NCI-H1694 (cell line): ENCODE measurements at regions not wholly inside any gene's neighbourhood (a gene's known extent, or its start where the extent isn't known, plus 50 kb on each side); places are given as distances from the start of the nearest gene placed in this dataset.
"Not testable (repeated sequence)": the region's sequence is repeated elsewhere in the genome, so short reads cannot be mapped to it uniquely, and the experiment has no call there.

Experiments used
- DNase-seq: peaks from one replicate; lab custom pipeline; 2025; lab: John Stamatoyannopoulos, UW

- DNase-seq: no peak
Measured at GRCh38 chr11:127950162-127950561, 637.2 kb downstream of the ETS1 start.

GRCh38 chr11:127943763-127944162 lies 643.6 kb downstream of the ETS1 start:
- no peak for DNase-seq

DNA sequence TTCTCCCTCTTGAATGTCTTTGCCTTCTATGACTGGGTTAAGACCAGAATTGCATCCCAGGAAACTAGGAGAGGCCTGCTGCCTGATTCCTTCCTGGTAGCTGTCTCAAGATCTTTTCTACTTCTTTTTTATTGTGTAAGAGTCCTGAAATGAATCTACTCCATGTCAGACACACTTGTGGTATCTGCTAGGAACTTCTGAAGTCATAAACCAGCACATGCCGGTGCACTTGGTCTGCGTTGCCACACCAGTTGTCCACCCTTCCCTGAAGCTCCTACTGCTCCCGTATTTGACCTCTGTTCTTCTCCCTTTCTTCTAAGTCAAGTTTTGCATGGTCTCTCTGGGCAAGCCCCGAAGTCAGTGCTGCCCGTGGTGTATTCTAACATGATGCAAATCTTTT lies 644.2 kb downstream of the ETS1 start:
- DNase-seq: no peak

DNA sequence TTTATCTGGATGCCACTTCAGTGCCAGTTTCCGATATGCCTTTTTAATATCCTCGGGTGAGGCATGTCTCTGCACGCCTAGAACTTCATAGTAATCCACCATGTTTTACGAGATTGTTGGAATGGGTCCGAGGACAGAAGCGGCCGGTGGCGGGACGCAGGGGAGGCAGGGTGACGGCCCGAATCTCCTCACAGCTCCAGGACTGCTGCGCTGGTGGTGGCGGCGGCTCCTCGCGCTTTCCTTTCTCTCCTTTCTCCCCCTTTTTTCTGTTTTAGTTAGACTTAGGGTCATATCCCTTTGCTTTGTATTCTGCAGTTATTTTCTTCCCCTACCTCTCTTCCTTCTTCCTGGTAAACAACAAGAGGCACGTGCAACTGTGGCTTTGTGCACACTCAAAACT lies 645.8 kb downstream of the ETS1 start:
- DNase-seq: not testable (repeated sequence)

GRCh38 chr11:127939000-127939399 lies 648.4 kb downstream of the ETS1 start:
- DNase-seq: no peak

DNA sequence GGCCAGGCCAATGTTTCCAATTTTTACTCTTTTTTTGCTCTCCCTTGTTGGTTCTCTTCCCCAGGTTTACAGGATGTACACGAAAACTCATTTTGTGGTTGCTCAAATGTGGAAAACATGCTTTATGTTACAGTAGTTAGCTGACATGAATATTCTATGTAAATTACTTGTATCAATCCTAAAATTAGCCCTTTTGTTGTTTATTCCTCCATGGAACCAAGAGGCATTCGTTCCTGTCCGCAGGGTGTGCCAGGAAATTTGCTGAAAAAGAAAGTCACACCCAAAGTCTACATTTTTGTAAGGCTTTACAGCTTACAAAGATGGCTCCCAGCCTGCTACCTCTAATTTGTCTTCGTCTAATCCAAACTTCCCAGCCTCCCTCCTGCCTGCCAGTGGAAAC lies 652.3 kb downstream of the ETS1 start:
- no peak for DNase-seq

GRCh38 chr11:127933961-127934360 lies 653.4 kb downstream of the ETS1 start:
- DNase-seq: not testable (repeated sequence)

DNA sequence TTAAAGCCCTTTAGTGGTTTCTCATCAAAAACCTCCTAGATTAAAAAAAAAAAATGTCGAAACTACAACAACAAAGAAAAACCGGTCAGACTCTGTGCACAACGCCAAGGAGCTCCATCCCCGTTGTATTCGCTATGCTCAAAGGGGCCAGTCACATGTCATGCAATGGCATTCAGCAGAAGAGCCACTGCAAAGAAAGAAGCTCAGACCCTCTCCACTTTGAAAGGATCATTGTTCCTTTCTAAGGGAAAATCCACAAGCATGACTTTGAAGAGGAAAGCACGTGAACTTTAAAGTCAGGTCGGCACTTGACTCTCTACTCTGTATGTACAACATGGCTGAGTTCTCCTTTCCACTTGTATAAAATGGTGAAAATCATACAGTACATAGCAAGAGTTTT lies 655.6 kb downstream of the ETS1 start:
- no peak for DNase-seq

- no peak for DNase-seq
Measured at GRCh38 chr11:127926721-127927120, 660.6 kb downstream of the ETS1 start.

DNA sequence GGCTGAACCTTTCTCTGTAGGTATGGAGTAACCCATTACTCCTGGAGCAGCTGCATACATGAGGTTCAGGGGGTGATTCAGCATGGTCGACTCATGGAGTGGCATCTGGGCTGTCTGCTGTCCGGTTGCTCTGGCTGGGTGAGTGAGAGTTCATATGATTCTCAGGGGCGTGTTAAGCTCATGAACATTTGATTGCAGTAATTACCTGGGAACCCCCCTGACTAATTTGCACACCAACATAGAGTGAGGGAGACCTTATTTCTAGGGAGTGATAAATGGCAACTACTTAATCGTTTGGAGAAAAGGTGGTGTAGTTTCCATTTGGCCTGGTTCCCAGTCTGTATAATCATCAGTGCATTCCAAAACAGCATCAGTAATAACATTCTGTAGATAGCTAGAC lies 661.9 kb downstream of the ETS1 start:
- DNase-seq: no peak

GRCh38 chr11:127919206-127920000 lies 668.0 kb downstream of the ETS1 start:
- DNase-seq: no peak

- no peak for DNase-seq
Measured at GRCh38 chr11:127902382-127902781, 685.0 kb downstream of the ETS1 start.

- DNase-seq: no peak
Measured at GRCh38 chr11:127898422-127899365, 688.7 kb downstream of the ETS1 start.

- no peak for DNase-seq
Measured at GRCh38 chr11:127895776-127896175, 691.6 kb downstream of the ETS1 start.

- DNase-seq: no peak
Measured at GRCh38 chr11:127894316-127894715, 693.0 kb downstream of the ETS1 start.

GRCh38 chr11:127890030-127890615 lies 697.2 kb downstream of the ETS1 start:
- DNase-seq: no peak

GRCh38 chr11:127888386-127888785 lies 699.0 kb downstream of the ETS1 start:
- no peak for DNase-seq

GRCh38 chr11:127875131-127875530 lies 712.2 kb downstream of the ETS1 start:
- no peak for DNase-seq

GRCh38 chr11:127873478-127873877 lies 713.9 kb downstream of the ETS1 start:
- no peak for DNase-seq

DNA sequence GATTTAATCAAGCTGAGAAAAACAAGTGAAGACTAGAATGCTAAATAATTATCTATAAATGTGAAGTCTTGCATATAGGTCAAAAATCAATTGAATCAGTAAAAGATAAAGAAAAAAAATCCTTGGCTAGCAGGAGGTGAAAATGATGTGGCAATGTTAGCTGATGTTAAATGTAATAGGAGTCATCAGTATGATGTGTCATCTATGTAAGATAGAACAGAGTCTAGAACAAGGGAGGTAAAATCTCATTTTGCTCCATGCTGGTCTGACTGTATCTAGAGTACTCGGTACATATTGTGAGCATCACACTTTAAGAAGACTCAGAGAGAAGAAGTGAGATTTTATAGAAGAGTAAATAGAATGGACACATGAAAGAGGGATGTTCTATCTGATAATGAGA lies 721.2 kb downstream of the ETS1 start:
- DNase-seq: no peak

DNA sequence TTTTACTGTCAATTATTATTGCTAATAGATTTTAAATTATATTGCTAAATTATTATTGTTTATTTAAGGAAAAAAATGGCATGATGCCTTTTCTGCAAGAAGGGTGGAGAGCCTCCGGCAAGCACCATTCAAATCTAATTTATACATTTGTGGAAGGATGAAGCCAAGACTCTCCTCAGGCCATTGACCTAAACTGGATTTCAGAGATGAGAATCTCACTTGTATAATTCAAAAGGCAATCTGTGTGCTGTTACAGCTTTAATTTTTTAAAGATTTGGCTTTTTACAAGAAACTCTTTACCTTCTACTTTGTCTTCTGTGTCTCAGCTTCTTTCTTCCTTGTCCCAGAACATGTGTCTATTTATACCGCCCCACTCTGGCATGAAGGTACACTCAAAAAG lies 722.5 kb downstream of the ETS1 start:
- no peak for DNase-seq

DNA sequence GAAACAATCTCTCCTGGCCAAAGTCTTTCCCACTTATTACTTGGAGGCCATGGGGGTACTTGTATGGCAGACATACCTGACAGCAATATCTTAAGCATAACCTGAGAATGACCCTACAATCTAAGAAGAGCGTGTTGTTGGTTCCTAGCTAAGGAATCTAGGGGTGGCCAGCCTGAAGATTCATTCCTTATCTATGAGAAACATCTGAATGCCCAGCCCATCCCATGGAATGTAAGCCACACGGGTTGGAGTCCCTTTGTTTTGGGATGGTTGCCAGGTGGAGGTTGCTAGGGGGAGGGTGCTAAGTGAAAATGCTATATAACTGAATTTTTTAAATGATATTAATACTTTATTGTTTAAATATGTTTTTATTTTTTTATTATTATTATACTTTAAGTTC lies 725.0 kb downstream of the ETS1 start:
- no peak for DNase-seq

- DNase-seq: no peak
Measured at GRCh38 chr11:127859941-127860354, 727.4 kb downstream of the ETS1 start.
